WI38 (cell line): ENCODE measurements at regions not wholly inside any gene's neighbourhood (a gene's known extent, or its start where the extent isn't known, plus 50 kb on each side); places are given as distances from the start of the nearest gene placed in this dataset.

Experiments used
- H3K4me3 ChIP-seq: 2 replicates; pipeline ENCODE4 v1.5.1; 2011; ENCODE audit warnings: low read depth, mild to moderate bottlenecking, control low read depth, low read length
- CTCF ChIP-seq: IDR thresholded peaks from 2 replicates; pipeline ENCODE4 v1.5.1; 2012; ENCODE audit warnings: low read depth, mild to moderate bottlenecking, control low read depth, low read length

- TF ChIP-seq CTCF, result no peak
- H3K4me3 ChIP-seq, result no peak overlapping the region
Observed at GRCh38 chr21:15343066-15343465, 278.3 kb upstream of the NRIP1 start.

DNA sequence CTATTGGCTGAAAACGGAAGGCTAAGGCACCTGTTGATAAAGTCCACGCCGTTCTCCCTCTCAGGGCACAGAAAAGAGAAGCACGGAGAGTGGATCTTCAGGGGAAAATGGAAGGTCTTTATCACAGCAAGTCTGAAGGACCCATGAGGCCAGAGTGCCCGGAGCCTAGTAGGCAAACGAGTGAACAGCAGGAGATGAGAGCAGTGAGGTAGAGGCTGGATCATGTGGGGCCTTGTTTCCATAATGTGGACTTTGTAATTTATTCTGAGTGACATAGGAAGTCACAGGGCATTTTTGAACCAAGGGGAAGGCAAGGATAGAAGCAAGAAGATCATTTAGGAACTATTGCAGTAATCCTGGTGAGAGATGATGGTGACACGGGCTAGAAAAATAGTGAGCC lies 287.2 kb upstream of the NRIP1 start:
- TF ChIP-seq CTCF, result no peak
- no peak overlapping the region for H3K4me3 ChIP-seq

DNA sequence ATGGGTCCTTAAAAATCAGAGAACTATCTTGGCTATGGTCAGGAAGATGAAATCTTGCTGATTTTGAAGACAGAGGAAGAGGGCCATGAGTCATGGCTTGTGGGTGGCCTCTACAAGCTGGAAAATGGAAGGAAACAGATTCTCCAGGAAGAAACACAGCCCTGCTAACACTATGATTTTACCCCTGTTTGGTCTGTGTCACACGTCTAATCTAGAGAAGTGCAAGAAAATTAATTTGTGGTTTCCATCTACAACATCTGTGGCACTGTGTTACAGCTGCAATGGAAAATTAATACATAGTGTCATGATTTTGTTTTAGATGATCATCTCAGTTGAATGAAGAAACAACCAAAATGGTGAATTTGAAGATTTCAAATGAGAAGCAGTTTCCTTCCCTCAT lies 288.7 kb upstream of the NRIP1 start:
- no peak for TF ChIP-seq CTCF
- H3K4me3 ChIP-seq, result no peak overlapping the region

DNA sequence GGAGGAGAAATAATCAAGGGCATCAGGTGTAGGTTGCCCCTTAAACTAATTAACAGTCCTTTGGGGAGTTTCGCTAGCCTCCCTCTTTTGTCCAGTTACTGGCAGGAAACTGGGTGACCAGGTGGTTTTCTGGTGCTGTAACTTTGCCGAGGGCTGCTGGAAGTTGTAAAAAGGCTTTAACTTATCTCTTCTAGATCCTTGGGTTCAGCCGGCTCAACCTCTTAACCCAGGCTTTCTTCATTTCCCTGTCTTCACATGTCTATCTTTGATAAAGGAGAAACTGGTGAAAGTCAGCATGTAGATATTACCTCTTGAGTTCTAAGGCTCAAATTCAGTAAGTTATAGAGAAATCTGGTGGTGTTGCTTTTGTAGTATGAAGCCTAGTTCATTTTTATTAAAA lies 289.7 kb upstream of the NRIP1 start:
- no peak overlapping the region for H3K4me3 ChIP-seq
- no peak for TF ChIP-seq CTCF

DNA sequence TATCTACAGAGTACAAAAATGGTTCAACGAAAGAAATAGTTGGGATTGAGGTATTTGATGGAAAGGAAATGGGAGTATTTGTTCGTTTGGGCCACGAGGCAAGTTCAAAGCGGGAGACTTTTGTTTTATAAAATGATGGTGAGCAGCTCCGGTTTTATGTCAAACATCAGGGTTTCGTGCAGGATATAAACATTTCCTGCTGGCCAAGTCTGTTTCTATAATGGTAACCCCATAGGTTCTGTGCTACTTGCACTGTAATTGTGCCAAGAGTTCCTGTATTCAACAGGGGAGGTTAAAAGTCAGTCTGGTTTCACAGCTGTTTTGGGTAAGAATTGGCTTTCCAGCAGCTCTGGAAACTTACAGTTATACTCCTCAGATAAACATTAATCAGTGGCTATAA lies 290.3 kb upstream of the NRIP1 start:
- no peak for TF ChIP-seq CTCF
- H3K4me3 ChIP-seq, result no peak overlapping the region

- no peak overlapping the region for H3K4me3 ChIP-seq
- TF ChIP-seq CTCF, result no peak
Observed at GRCh38 chr21:15359251-15359650, 294.5 kb upstream of the NRIP1 start.

DNA sequence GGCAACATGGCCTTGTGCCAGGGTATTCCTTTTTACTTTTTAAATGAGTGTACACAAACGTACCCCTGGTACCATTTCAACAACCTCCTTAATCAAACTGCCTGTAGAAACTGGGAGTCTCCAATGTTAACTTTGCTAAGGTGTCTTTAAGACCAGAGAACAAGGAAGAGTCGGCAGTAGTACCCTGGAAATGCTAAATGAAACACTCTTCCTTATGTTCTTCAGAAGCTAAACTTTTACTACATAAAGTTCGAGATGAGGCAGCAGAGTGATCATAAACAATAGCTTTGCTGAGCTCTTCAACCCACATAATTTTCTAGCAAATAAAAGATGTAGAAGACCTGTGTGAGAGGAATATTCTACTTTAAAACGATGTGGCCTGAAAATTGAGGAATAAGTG lies 297.7 kb upstream of the NRIP1 start:
- no peak overlapping the region for H3K4me3 ChIP-seq
- no peak for TF ChIP-seq CTCF

GRCh38 chr21:15363921-15364320 lies 299.1 kb upstream of the NRIP1 start:
- TF ChIP-seq CTCF, result no peak
- no peak overlapping the region for H3K4me3 ChIP-seq
